Stimulated activated CD8-positive, alpha-beta memory T cell treated with anti-CD3 and anti-CD28 coated beads, Interleukin-12 subunit alpha, Interleukin-12 subunit beta, amount 100 ng/mL, for 4 hours (primary cell): ENCODE measurements at regions not wholly inside any gene's neighbourhood (a gene's known extent, or its start where the extent isn't known, plus 50 kb on each side); places are given as distances from the start of the nearest gene placed in this dataset.

Experiments used
- DNase-seq: peaks from one replicate; pipeline ENCODE4 v3.0.0-alpha.2; 2020; ENCODE audit warnings: low read depth

GRCh38 chr3:107992976-107993684 is 97.7 kb downstream of the CD47 start:
- DNase-seq, result no peak

GRCh38 chr3:107990926-107991325 is 99.9 kb downstream of the CD47 start:
- DNase-seq, result no peak

- no peak for DNase-seq
Measured at GRCh38 chr3:107990433-107990832, 100.4 kb downstream of the CD47 start.

- no peak for DNase-seq
Measured at GRCh38 chr3:107989661-107990060, 101.2 kb downstream of the CD47 start.

GRCh38 chr3:107988460-107989175 is 102.2 kb downstream of the CD47 start:
- no peak for DNase-seq

- DNase-seq, result no peak
Measured at GRCh38 chr3:107987036-107987939, 103.5 kb downstream of the CD47 start.

GRCh38 chr3:107986505-107986904 is 104.3 kb downstream of the CD47 start:
- DNase-seq, result no peak

- no peak for DNase-seq
Measured at GRCh38 chr3:107985496-107985895, 105.3 kb downstream of the CD47 start.

GRCh38 chr3:107983247-107983646 is 107.6 kb downstream of the CD47 start:
- no peak for DNase-seq

- DNase-seq, result no peak
Measured at GRCh38 chr3:107982165-107982564, 108.7 kb downstream of the CD47 start.

GRCh38 chr3:107981471-107982111 is 109.2 kb downstream of the CD47 start:
- DNase-seq, result no peak

- no peak for DNase-seq
Measured at GRCh38 chr3:107979538-107979937, 111.3 kb downstream of the CD47 start.

- no peak for DNase-seq
Measured at GRCh38 chr3:107978131-107979055, 112.4 kb downstream of the CD47 start.

- DNase-seq, result no peak
Measured at GRCh38 chr3:107977221-107978130, 113.4 kb downstream of the CD47 start.

- no peak for DNase-seq
Measured at GRCh38 chr3:107976202-107976800, 114.5 kb downstream of the CD47 start.

GRCh38 chr3:107975529-107976201 is 115.2 kb downstream of the CD47 start:
- DNase-seq, result no peak

- no peak for DNase-seq
Measured at GRCh38 chr3:107973961-107974360, 116.9 kb downstream of the CD47 start.

- no peak for DNase-seq
Measured at GRCh38 chr3:107973152-107973551, 117.7 kb downstream of the CD47 start.

GRCh38 chr3:107970993-107971580 is 119.7 kb downstream of the CD47 start:
- DNase-seq, result no peak
